ENCODE measurements at regions not wholly inside any gene's neighbourhood (a gene's known extent, or its start where the extent isn't known, plus 50 kb on each side); places are given as distances from the start of the nearest gene placed in this dataset.
"Not testable (repeated sequence)": the region's sequence is repeated elsewhere in the genome, so short reads cannot be mapped to it uniquely, and the experiment has no call there.

- peak in 3 of 4 donors; percentile 20 to 42 (median 26) for TF ChIP-seq CTCF (IDR thresholded peaks at IDR 0.05)
- intact Hi-C loops (cut with DNase I); FAIRE-seq; ATAC-seq; H3K9me3 ChIP-seq; H3K27me3 ChIP-seq; H3K36me3 ChIP-seq; H3K4me1 ChIP-seq: not testable (repeated sequence)
- peak in 1 of 6 donors; percentile 18 for DNase-seq
- WGBS, 2 donors: 8 to 27% methylated on average over 16 of the region's 16 CpGs
- H3K4me3 ChIP-seq: peak overlapping the region in 1 of 4 donors; percentile 18
- H3K27ac ChIP-seq: peak overlapping the region in 1 of 4 donors; percentile 53
Observed at GRCh38 chr7:6953138-6953797, 127.2 kb upstream of the CCZ1B start.

- H3K27ac ChIP-seq: peak overlapping the region in 1 of 4 donors; percentile 53
- peak in 5 of 6 donors; percentile 64 to 88 (median 84) for DNase-seq
- H3K4me3 ChIP-seq: peak overlapping the region in 1 of 4 donors; percentile 18
- 15 to 22% methylated on average over 10 of the region's 10 CpGs for WGBS, 2 donors
- H3K9me3 ChIP-seq; H3K27me3 ChIP-seq; ATAC-seq; FAIRE-seq; H3K36me3 ChIP-seq; intact Hi-C loops (cut with DNase I); H3K4me1 ChIP-seq: not testable (repeated sequence)
Observed at GRCh38 chr7:6953798-6954181, 127.7 kb upstream of the CCZ1B start.

GRCh38 chr7:6955385-6955784 is 129.3 kb upstream of the CCZ1B start:
- H3K9me3 ChIP-seq; H3K36me3 ChIP-seq; H3K4me3 ChIP-seq; H3K27me3 ChIP-seq; FAIRE-seq; intact Hi-C loops (cut with DNase I); DNase-seq; H3K27ac ChIP-seq; H3K4me1 ChIP-seq; ATAC-seq: not testable (repeated sequence)
- WGBS, 2 donors: 91 to 96% methylated on average over 12 of the region's 12 CpGs

DNA sequence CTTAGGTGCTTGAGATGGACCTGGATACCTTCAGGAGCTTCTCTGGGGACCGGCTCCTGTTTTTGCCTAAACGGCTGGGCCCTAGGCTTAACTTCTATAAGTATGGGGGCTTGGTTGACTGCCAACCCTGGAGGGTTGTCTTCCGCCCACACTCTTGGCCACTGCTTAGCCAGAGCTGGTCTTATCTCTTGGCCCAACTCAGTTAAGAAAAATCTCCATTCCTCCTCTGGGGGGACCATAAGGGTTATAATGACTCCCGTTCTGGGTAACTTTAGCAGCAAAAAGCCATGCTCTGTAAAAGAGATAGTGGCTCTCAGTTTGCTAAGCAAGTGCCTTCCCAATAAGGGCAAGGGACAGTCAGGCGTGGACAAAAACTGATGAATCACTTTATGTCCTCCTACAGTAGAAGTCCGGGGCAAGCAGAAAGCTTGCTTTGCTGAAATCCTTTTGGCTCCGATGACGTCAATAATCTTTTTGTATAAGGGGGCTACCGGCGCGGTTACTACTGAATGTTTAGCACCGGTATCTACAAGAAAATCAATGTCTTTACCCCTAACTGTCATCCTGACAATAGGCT is 130.0 kb upstream of the CCZ1B start:
- intact Hi-C loops (cut with DNase I); FAIRE-seq; H3K27me3 ChIP-seq; H3K36me3 ChIP-seq; H3K4me1 ChIP-seq; DNase-seq; H3K4me3 ChIP-seq; H3K9me3 ChIP-seq; ATAC-seq; H3K27ac ChIP-seq: not testable (repeated sequence)
- 59 to 79% methylated on average over 12 of the region's 12 CpGs for WGBS, 2 donors

- DNase-seq; FAIRE-seq; ATAC-seq; H3K9me3 ChIP-seq; H3K27ac ChIP-seq; H3K4me3 ChIP-seq; H3K4me1 ChIP-seq; H3K27me3 ChIP-seq; H3K36me3 ChIP-seq; intact Hi-C loops (cut with DNase I): not testable (repeated sequence)
- 85 to 92% methylated on average over 15 of the region's 15 CpGs for WGBS, 2 donors
Observed at GRCh38 chr7:6958371-6958770, 132.3 kb upstream of the CCZ1B start.

- DNase-seq; H3K27ac ChIP-seq; H3K36me3 ChIP-seq; intact Hi-C loops (cut with DNase I); H3K27me3 ChIP-seq; H3K4me3 ChIP-seq; FAIRE-seq; H3K4me1 ChIP-seq; H3K9me3 ChIP-seq; ATAC-seq: not testable (repeated sequence)
- WGBS, 2 donors: 67 to 76% methylated on average over 4 of the region's 4 CpGs
Observed at GRCh38 chr7:6959942-6960341, 133.9 kb upstream of the CCZ1B start.

- H3K4me3 ChIP-seq; H3K9me3 ChIP-seq; H3K36me3 ChIP-seq; H3K27ac ChIP-seq; ATAC-seq; intact Hi-C loops (cut with DNase I); FAIRE-seq; H3K27me3 ChIP-seq; DNase-seq; H3K4me1 ChIP-seq: not testable (repeated sequence)
- WGBS, 2 donors: 78 to 83% methylated on average over 8 of the region's 8 CpGs
Observed at GRCh38 chr7:6962871-6963270, 136.8 kb upstream of the CCZ1B start.

GRCh38 chr7:6965051-6965450 is 139.0 kb upstream of the CCZ1B start:
- intact Hi-C loops (cut with DNase I); H3K36me3 ChIP-seq; H3K27me3 ChIP-seq; FAIRE-seq; H3K9me3 ChIP-seq; H3K27ac ChIP-seq; H3K4me1 ChIP-seq; H3K4me3 ChIP-seq; ATAC-seq: not testable (repeated sequence)
- peak in 2 of 4 donors; percentile 8 to 19 for TF ChIP-seq CTCF (IDR thresholded peaks at IDR 0.05)
- 21 to 22% methylated on average over 6 of the region's 6 CpGs for WGBS, 2 donors
- peak in 4 of 6 donors; percentile 20 to 76 (median 46) for DNase-seq

DNA sequence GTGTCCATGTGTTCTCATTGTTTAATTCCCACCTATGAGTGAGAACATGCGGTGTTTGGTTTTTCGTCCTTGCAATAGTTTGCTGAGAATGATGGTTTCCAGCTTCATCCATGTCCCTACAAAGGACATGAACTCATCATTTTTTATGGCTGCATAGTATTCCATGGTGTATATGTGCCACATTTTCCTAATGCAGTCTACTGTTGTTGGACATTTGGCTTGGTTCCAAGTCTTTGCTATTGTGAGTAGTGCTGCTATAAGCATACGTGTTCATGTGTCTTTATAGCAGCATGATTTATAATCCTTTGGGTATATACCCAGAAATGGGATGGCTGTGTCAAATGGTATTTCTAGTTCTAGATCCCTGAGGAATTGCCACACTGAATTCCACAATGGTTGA is 144.1 kb upstream of the CCZ1B start:
- 88 to 93% methylated on average over 3 of the region's 3 CpGs for WGBS, 2 donors
- FAIRE-seq; H3K36me3 ChIP-seq; ATAC-seq; H3K4me3 ChIP-seq; H3K27ac ChIP-seq; H3K4me1 ChIP-seq; DNase-seq; intact Hi-C loops (cut with DNase I); H3K9me3 ChIP-seq; H3K27me3 ChIP-seq: not testable (repeated sequence)

- WGBS, 2 donors: 87 to 96% methylated on average over 12 to 20 of the region's 27 CpGs
Observed at GRCh38 chr7:6974876-6975275, 148.8 kb upstream of the CCZ1B start.

More at GRCh38 chr7:6974876-6975275, 148.8 kb upstream of the CCZ1B start:
- intact Hi-C loops (cut with DNase I); DNase-seq; H3K9me3 ChIP-seq; H3K27ac ChIP-seq; ATAC-seq; FAIRE-seq; H3K36me3 ChIP-seq; H3K4me3 ChIP-seq; H3K27me3 ChIP-seq; H3K4me1 ChIP-seq: not testable (repeated sequence)
